Kidney (tissue), 13 donors: ENCODE measurements at regions not wholly inside any gene's neighbourhood (a gene's known extent, or its start where the extent isn't known, plus 50 kb on each side); places are given as distances from the start of the nearest gene placed in this dataset.

ENCODE experiments used
- DNase-seq, 5 donors: peaks; one replicate each; pipeline ENCODE4 v3.0.0-alpha.2; 2013 to 2020
- FAIRE-seq: peaks from 2 replicates; lab custom pipeline; 2012; peaks lifted over from hg19 to GRCh38; lab: Jason Lieb, UNC
- H3K27ac ChIP-seq, 2 donors: one replicate each; pipeline ENCODE4 v1.7.0; 2013; ENCODE audit warnings: low read depth in 2 of 2, low read length in 2 of 2, inconsistent platforms in 1 of 2
- H3K27me3 ChIP-seq: one replicate; pipeline ENCODE4 v1.7.1; 2013; ENCODE audit warnings: low read length, inconsistent platforms; ENCODE audit not compliant: control insufficient read depth, insufficient read depth
- H3K36me3 ChIP-seq, 3 donors: one replicate each; pipeline versions ENCODE4 v1.7.0 to v1.7.1; 2013; ENCODE audit warnings: low read length in 3 of 3, control low read depth in 1 of 3, inconsistent platforms in 1 of 3; ENCODE audit not compliant: insufficient read depth in 3 of 3, control insufficient read depth in 2 of 3
- H3K4me1 ChIP-seq, 3 donors: one replicate each; pipeline versions ENCODE4 v1.7.0 to v1.7.1; 2013; ENCODE audit warnings: low read length in 3 of 3, inconsistent platforms in 1 of 3, low read depth in 1 of 3; ENCODE audit not compliant: control insufficient read depth in 2 of 3, insufficient read depth in 2 of 3
- H3K4me3 ChIP-seq, 3 donors: one replicate each; pipeline versions ENCODE4 v1.7.0 to v1.8.1; 2013; ENCODE audit warnings: low read length in 3 of 3, control low read depth in 1 of 3, inconsistent platforms in 1 of 3
- H3K9ac ChIP-seq, 3 donors: one replicate each; pipeline versions ENCODE4 v1.7.0 to v1.7.1; 2013; ENCODE audit warnings: low read length in 3 of 3, control low read depth in 1 of 3, inconsistent platforms in 1 of 3
- H3K9me3 ChIP-seq, 3 donors: one replicate each; pipeline versions ENCODE4 v1.7.0 to v1.7.1; 2013; ENCODE audit warnings: low read length in 3 of 3, control low read depth in 1 of 3, inconsistent platforms in 1 of 3; ENCODE audit not compliant: control insufficient read depth in 2 of 3, insufficient read depth in 1 of 3
- CTCF ChIP-seq: IDR thresholded peaks from 3 replicates; pipeline ENCODE4 v1.5.1; 2012; ENCODE audit warnings: mild to moderate bottlenecking, moderate library complexity, borderline replicate concordance; ENCODE audit not compliant: insufficient read depth; ENCODE audit errors: extremely low read depth
- intact Hi-C: fragments of 100-400 bp; cut with DNase I; formaldehyde crosslinking; loops from one replicate; pipeline ENCODE4 v1.11.1; 2022
- donor health status: control.
- donor health status: control.
- donor health status: control.
- donor health status: control.
- donor health status: control.
- donor health status: DM: yes; HTN: yes; CAD: no.
- donor health status: Normal renal cell carcinoma (clear cell type).

GRCh38 chr2:240255165-240255491, 114.7 kb upstream of the OTOS start:
- DNase-seq: peak in 2 of 5 donors; percentile 50 to 52
- H3K9me3 ChIP-seq: no peaks in the 10 kb centered on the region
- no peak for FAIRE-seq

GRCh38 chr2:240255811-240256703, 115.6 kb upstream of the OTOS start:
- no peaks in the 10 kb centered on the region for H3K36me3 ChIP-seq
- intact Hi-C loops: no loop called here
- FAIRE-seq: no peak
- peak; percentile 75 to 93 (median 85) for DNase-seq
- peak overlapping the region in 1 of 3 donors; percentile 37 for H3K9ac ChIP-seq
- peak overlapping the region; percentile 8 to 53 (median 20) for H3K4me3 ChIP-seq
- H3K27ac ChIP-seq: peak overlapping the region in 1 of 2 donors; percentile 18
- H3K9me3 ChIP-seq: no peaks in the 10 kb centered on the region
- peaks cover 0 to 13% (median 0%) of the 10 kb centered on the region in 3 donors for H3K4me1 ChIP-seq
- TF ChIP-seq CTCF: no peak
- no peaks in the 10 kb centered on the region for H3K27me3 ChIP-seq

More at GRCh38 chr2:240255165-240255491, 114.7 kb upstream of the OTOS start:
- Histone ChIP-seq H3K9ac (peak overlapping the region in 1 of 3 donors; percentile 37), H3K4me3 (peak overlapping the region in 2 of 3 donors; percentile 20 to 53), H3K27me3 (no peaks in the 10 kb centered on the region), H3K4me1 (peaks cover 0 to 20% (median 8%) of the 10 kb centered on the region in 3 donors), H3K27ac (no peak overlapping the region), H3K36me3 (no peaks in the 10 kb centered on the region)
- TF ChIP-seq CTCF: no peak
- intact Hi-C loops: no loop called here

GRCh38 chr2:240256704-240257637, 116.5 kb upstream of the OTOS start:
- Histone ChIP-seq H3K9me3 (no peaks in the 10 kb centered on the region), H3K36me3 (no peaks in the 10 kb centered on the region), H3K4me1 (peaks cover 0 to 8% (median 0%) of the 10 kb centered on the region in 3 donors), H3K9ac (no peak overlapping the region), H3K27ac (no peak overlapping the region), H3K4me3 (no peak overlapping the region), H3K27me3 (no peaks in the 10 kb centered on the region)
- FAIRE-seq (no peak), DNase-seq (peak in 2 of 5 donors; percentile 41 to 51)
- TF ChIP-seq CTCF: no peak
- intact Hi-C loops: no loop called here
